NCI-H345 treated with DMSO at 0.1 percent for 48 hours (cell line): ENCODE measurements at regions not wholly inside any gene's neighbourhood (a gene's known extent, or its start where the extent isn't known, plus 50 kb on each side); places are given as distances from the start of the nearest gene placed in this dataset.
"Not testable (repeated sequence)": the region's sequence is repeated elsewhere in the genome, so short reads cannot be mapped to it uniquely, and the experiment has no call there.

Source experiments
- DNase-seq: peaks from one replicate; lab custom pipeline; 2025; ENCODE audit not compliant: unreplicated experiment; lab: John Stamatoyannopoulos, UW

GRCh38 chr3:109648027-109648426 lies 310.7 kb upstream of the DPPA4 start:
- DNase-seq: no peak

DNA sequence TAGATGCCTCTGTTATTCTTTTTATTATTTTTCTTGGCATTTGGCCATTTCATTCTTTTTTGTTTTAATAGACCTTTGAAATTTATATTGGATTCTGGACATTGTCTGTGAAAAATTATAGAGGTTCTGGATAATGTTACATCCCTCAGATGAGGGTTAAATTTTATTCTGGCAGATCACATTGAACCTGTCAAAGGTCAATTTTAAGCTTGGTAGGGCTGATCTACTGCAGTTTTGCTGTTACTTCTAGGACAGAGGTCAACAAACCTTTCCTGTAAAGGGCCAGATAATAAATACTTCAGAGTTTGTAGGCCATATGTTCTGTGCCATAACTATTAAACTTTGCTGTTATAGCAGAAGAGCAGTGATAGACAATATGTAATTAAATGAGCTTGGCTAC lies 318.9 kb upstream of the DPPA4 start:
- DNase-seq: no peak

- no peak for DNase-seq
Measured at GRCh38 chr3:109678600-109678999, 341.3 kb upstream of the DPPA4 start.

DNA sequence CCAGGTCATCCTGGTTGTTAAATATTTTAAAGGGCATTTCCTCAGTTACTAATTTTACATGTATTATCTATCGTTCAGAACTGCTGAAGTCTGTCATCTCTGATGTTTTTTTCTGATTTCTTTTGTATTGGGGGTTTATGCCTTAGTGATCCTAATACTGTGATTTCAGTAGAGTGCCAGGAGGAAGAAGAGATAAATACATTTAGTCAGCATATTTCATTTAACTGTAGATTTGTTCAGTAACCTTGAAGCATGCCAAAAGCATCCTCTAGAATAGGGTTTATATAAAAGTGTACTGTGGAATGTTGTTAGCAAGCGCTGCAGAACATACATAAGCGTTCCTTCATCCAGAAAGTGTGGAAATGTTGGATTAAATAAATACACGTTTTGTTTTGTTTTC lies 342.3 kb upstream of the DPPA4 start:
- no peak for DNase-seq

- no peak for DNase-seq
Measured at GRCh38 chr3:109683746-109684145, 346.4 kb upstream of the DPPA4 start.

GRCh38 chr3:109685084-109686079 lies 348.0 kb upstream of the DPPA4 start:
- no peak for DNase-seq

DNA sequence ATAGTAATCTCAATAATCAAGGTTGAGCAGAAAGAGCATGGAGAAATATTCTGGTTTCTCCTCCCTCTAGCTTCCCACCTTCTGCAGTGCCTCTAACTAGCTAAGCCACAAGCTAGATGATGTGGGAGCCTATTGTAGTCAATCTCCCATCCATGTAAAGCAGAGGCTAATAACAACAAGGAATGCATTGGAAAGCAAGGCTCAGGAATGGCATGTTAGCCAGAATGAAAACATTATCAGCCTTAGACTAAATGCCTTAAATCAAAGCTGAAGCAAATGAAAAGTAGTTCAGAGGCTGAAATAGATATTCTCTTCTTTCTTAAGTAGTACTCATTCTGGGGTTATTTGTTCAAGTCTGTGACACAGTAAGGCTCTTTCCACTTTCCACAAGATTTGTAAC lies 350.3 kb upstream of the DPPA4 start:
- DNase-seq: no peak

- no peak for DNase-seq
Measured at GRCh38 chr3:109696932-109697331, 359.6 kb upstream of the DPPA4 start.

GRCh38 chr3:109702252-109702651 lies 364.9 kb upstream of the DPPA4 start:
- no peak for DNase-seq

DNA sequence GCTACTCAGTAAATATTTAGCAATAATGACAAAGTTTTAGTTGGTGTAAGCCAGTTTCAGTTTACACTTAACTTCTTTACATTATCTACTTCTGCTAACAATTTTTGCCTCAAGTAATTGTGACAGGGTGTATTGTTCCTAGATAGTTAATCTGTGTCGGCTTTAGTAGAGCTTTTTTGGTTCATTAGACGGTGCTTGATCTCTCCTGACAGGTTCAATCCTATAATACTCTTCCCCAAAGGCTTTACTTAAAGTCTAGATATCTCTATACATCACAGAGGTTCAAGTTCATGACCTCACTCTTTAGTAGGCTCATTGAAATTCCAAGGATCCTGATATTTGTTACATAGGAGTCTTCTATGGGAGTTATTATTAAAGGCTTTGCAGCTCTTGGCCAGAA lies 365.6 kb upstream of the DPPA4 start:
- no peak for DNase-seq

DNA sequence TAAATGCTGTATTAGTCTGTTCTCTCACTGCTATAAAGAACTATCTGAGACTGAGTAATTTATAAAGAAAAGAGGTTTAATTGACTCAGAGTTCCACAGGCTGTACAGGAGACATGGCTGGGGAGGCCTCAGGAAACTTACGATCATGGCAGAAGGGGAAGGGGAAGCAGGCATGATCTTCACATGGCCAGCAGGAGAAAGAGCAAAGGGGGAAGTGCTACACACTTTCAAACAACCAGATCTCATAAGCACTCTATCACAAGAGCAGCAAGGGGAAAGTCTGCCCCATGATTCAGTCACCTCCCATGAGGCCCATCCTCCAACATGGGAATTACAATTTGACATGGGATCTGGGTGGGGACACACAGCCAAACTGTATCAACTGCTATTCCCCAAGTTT lies 367.8 kb upstream of the DPPA4 start:
- not testable (repeated sequence) for DNase-seq

GRCh38 chr3:109707617-109708016 lies 370.3 kb upstream of the DPPA4 start:
- DNase-seq: no peak

- no peak for DNase-seq
Measured at GRCh38 chr3:109713288-109713687, 375.9 kb upstream of the DPPA4 start.

DNA sequence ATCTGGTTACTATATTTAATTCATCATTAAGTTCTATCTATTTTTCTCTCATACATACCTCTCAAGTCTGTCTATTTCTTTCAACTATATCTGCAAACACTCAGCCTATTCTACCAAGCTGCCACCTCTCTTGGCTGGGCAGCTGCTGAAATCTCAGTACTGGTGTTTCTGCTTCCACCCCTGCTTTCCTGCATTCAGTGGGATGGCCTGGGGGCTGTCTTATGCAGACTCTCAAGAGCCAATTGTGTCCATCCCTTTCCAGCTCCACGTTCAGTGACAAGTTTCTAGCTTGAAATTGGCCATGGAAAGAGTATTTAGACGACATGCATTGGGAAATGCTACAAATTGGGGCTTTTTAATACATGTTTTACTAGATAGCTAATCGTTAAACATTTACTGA lies 378.4 kb upstream of the DPPA4 start:
- DNase-seq: no peak

DNA sequence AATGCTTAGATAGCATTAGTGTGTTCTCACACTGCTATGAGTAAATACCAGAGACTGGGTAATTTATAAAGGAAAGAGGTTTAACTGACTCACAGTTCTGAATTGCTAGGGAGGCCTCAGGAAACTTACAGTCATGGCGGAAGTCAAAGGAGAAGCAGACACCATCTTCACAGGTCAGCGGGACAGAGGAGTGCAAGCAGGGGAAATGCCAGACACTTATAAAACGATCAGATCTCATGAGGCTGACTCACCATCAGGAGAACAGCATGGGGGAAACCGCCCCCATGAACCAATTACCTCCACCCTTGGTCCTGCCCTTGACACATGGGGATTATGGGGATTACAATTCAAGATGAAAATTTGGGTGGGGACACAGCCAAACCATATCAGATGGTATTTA lies 381.5 kb upstream of the DPPA4 start:
- no peak for DNase-seq

DNA sequence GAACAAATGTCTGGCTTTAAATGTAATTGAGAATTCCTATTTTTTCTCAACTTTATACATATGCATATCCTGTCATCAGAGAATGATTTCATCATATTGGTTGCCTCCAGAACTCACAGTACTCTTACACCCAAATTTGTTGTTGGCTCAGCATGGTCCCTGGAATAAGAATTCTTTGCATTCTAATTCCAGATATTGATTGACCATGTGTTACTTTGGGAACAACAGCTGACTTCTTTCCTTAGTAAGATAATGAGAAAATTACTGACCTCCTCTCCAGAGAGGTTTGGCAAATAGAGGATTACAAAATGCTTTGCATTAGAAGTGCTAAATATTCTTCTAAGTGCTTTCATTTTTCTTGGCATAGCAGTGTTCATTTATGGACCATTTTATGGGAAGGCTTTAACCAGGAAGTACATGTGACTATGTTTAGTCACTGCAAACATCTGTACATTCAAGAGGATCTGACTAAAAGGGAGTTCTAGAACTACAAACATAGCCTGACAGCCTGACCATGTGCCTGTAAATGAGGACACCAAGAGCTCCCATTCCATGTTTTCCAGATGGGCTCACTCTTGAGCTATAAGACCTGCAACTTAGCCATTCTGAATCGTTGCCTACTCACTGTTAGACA lies 391.6 kb upstream of the DPPA4 start:
- DNase-seq: no peak

GRCh38 chr3:109731639-109732473 lies 394.5 kb upstream of the DPPA4 start:
- DNase-seq: peak; percentile 0

- no peak for DNase-seq
Measured at GRCh38 chr3:109743981-109744380, 406.6 kb upstream of the DPPA4 start.

- no peak for DNase-seq
Measured at GRCh38 chr3:109772520-109772919, 435.2 kb upstream of the DPPA4 start.

DNA sequence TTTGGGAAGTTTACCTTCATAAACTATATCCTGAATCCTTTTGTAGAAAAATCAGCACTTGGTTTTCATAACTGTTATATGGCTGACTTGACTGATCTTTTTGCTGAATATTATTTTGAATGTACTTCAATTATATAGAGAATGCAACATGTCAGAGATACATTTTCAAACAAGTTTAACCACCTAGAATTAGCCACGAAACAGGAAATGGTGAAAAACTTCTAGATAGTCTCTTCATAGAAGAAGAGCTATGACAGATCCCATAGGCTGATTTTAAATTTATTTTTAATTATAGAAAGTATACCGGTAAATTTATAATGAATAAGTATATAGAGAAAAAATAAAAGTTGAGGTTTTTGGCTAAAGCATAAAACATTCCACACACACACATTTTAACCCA lies 436.8 kb upstream of the DPPA4 start:
- no peak for DNase-seq

DNA sequence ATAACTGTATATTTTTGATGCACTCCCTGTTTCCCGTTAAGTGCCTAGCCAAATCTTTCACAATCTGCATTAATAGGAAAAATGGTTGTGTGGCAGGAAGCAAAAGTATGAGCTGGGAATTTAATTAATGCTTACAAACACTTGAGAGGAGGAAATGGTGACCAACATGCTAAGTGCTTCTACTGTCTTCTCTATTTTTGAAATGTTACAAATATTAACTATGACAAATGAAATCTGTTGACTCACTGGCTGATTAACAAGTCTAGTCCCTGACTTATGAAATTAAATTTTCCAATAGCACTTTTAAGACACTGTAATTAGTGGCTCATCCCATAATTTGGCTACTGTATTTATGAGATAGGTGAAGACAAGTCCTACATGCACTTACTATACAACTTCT lies 446.9 kb upstream of the DPPA4 start:
- no peak for DNase-seq
